ENCODE measurements at regions not wholly inside any gene's neighbourhood (a gene's known extent, or its start where the extent isn't known, plus 50 kb on each side); places are given as distances from the start of the nearest gene placed in this dataset.

GRCh38 chr5:36396640-36397039 lies 94.9 kb upstream of the RANBP3L start:
- TF ChIP-seq, protein P1, sequence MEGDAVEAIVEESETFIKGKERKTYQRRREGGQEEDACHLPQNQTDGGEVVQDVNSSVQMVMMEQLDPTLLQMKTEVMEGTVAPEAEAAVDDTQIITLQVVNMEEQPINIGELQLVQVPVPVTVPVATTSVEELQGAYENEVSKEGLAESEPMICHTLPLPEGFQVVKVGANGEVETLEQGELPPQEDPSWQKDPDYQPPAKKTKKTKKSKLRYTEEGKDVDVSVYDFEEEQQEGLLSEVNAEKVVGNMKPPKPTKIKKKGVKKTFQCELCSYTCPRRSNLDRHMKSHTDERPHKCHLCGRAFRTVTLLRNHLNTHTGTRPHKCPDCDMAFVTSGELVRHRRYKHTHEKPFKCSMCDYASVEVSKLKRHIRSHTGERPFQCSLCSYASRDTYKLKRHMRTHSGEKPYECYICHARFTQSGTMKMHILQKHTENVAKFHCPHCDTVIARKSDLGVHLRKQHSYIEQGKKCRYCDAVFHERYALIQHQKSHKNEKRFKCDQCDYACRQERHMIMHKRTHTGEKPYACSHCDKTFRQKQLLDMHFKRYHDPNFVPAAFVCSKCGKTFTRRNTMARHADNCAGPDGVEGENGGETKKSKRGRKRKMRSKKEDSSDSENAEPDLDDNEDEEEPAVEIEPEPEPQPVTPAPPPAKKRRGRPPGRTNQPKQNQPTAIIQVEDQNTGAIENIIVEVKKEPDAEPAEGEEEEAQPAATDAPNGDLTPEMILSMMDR (IDR thresholded peaks at IDR 0.05): no peak
- no peak for TF ChIP-seq EP300 (IDR thresholded peaks at IDR 0.05)
